GM12875 (cell line): ENCODE measurements at regions not wholly inside any gene's neighbourhood (a gene's known extent, or its start where the extent isn't known, plus 50 kb on each side); places are given as distances from the start of the nearest gene placed in this dataset.
"Not testable (repeated sequence)": the region's sequence is repeated elsewhere in the genome, so short reads cannot be mapped to it uniquely, and the experiment has no call there.

ENCODE experiments used
- H3K4me3 ChIP-seq: one replicate; pipeline ENCODE4 v1.5.1; 2011; ENCODE audit warnings: low read depth, low read length, control low read depth
- TF ChIP-seq, protein P1 (sequence below): IDR thresholded peaks from 2 replicates; pipeline ENCODE4 v1.5.1; 2011; ENCODE audit warnings: low read depth, mild to moderate bottlenecking, control low read depth, inconsistent platforms, low read length, moderate library complexity, borderline replicate concordance; ENCODE audit not compliant: insufficient read depth

DNA sequence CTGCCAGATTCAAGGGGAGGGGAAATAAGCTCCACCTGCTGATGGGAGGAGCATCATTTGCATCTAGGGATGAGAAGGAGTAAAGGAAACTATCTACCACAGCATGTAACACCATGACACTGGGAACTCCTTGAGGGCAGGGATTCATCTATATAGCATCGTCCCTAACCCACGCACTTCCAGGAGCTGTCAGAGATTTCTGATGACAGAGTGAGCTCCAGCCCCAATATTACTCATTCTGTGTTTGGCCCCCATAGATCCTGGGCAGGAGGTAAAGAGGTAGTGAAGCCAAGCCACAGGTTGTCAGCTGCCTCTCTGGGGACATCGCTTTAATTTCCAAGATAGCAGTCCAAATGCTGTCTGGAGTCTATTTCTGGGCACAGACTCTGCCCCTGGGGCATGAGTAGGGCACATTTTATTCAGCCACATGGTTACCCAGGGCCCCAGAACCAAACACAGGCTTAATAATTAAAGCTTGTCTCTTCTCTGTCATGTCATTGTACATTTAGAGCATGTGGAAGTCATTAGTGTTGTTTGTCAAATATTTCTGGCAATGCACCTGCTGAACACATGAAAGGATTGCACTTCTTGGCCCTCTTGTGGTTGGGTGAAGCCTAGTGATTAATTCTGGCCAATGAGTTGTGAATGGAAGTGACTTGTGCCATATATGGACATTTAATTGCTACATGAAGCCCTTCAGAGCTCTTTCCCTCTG, 105.9 kb upstream of the POU3F1 start:
- no peak overlapping the region for H3K4me3 ChIP-seq

DNA sequence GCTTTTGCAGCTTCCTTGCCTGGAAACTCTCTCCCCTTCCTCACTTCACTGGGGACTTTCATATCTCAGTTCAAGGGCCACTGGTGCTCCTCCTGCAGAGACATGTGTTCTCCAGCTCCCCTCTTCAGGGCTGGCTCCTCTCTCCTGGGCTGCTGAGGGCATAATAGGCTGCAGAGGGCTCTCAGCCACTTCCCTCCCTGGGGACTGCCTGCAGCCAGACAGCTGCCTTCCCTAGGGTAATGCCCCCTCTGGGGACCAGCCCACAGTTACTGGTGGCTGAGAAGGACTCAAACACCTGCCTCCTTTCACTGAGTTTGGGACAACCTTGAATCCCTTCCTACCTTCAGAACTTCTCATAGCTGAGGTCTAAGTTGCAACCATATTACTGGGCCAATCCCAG, 104.8 kb upstream of the POU3F1 start:
- TF ChIP-seq, protein P1, sequence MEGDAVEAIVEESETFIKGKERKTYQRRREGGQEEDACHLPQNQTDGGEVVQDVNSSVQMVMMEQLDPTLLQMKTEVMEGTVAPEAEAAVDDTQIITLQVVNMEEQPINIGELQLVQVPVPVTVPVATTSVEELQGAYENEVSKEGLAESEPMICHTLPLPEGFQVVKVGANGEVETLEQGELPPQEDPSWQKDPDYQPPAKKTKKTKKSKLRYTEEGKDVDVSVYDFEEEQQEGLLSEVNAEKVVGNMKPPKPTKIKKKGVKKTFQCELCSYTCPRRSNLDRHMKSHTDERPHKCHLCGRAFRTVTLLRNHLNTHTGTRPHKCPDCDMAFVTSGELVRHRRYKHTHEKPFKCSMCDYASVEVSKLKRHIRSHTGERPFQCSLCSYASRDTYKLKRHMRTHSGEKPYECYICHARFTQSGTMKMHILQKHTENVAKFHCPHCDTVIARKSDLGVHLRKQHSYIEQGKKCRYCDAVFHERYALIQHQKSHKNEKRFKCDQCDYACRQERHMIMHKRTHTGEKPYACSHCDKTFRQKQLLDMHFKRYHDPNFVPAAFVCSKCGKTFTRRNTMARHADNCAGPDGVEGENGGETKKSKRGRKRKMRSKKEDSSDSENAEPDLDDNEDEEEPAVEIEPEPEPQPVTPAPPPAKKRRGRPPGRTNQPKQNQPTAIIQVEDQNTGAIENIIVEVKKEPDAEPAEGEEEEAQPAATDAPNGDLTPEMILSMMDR = no peak
- H3K4me3 ChIP-seq = no peak overlapping the region

More for the DNA sequence above, 105.9 kb upstream of the POU3F1 start:
- TF ChIP-seq, protein P1 = no peak

DNA sequence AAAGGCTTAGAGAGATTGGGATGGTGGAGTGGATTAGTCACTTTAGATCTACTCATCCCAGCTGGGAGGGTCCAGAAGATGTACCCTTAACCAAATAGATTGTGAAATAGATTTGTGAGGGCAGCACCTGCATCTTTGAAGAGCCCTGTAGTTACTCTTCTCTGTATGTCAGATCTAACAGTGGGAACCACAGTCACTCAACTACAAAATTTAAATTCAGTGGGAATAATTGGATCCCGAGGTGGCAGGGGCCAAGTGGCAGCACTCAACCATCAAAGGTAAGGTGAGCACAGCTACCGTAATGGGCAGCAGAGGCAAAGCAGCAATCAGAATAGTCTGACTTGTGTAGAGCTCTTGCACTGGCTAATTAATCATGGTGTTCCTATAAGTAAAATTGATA, 99.5 kb upstream of the POU3F1 start:
- H3K4me3 ChIP-seq = not testable (repeated sequence)

DNA sequence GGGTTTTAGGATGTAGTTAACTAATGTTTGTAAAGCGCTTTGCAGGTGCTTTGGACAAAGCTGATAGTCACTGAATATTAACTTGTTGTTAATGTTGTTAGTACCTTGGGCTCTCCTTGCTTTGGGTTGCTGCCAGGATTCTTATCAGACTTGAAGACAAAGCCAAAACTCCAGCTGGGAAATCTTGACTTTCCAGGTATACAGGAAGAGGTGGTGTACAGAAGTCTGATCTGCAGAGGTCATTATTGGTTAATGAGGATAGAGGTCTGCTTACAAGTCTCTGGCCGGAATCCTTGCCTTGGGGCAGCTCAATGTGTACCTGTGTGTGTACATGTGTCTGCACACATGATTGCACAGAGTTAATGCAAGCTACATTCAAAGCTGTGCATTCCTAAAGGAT, 96.0 kb upstream of the POU3F1 start:
- TF ChIP-seq, protein P1 = no peak
- no peak overlapping the region for H3K4me3 ChIP-seq

DNA sequence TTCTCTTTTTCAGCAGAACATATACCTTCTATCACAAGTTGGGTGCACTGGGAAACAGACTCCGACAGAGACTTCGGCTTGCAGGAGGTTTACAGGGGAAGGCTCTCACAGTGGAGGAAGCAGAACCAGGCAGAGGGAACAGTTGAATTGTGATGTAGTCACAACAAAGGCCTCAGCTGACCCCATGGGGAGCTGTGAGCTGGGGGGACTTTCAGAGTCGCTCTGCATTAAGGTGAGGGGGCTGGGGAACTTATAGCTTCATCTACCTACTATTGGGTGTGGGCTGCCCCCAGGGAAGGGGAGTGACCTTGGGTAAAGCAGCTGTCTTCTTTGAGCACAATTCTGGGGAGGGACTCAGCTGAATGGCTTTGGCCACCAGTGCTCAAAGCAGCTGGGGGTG, 94.9 kb upstream of the POU3F1 start:
- TF ChIP-seq, protein P1 = no peak
- no peak overlapping the region for H3K4me3 ChIP-seq

DNA sequence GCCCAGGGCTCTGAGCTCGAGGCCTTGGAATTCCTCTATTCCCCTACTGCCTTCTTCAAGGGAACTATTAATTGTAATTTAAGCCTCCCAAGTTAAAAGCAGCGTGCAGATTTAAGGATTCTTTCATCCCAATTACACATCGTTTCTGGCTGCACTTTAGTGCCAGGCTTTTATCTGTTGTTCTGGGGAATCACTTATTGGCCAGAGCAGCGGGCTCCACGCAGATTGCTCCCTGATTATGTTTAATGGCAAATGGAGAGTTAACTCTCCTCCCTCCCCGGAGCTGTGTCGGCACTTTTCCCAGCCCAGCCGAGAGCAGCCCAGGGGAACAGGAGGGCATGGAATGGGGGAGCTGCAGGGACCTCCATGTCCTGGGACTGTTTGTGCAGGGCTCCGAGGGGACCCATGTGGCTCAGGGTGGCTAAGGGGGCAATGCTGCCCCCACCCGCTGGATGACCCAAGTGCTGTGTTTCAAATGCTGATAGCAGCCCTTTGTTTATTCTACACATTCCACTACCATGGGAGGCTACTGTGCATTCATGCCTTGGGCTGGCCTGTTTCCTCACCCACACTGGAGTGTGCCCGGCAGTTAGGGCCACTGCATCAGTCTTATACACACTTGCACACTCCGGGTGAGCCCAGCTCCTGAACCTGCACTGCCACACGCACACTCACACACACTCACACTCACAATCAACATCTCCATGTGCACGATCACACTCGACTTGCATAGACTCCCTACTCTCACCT, 93.3 kb upstream of the POU3F1 start:
- H3K4me3 ChIP-seq = no peak overlapping the region
- TF ChIP-seq, protein P1 = no peak

DNA sequence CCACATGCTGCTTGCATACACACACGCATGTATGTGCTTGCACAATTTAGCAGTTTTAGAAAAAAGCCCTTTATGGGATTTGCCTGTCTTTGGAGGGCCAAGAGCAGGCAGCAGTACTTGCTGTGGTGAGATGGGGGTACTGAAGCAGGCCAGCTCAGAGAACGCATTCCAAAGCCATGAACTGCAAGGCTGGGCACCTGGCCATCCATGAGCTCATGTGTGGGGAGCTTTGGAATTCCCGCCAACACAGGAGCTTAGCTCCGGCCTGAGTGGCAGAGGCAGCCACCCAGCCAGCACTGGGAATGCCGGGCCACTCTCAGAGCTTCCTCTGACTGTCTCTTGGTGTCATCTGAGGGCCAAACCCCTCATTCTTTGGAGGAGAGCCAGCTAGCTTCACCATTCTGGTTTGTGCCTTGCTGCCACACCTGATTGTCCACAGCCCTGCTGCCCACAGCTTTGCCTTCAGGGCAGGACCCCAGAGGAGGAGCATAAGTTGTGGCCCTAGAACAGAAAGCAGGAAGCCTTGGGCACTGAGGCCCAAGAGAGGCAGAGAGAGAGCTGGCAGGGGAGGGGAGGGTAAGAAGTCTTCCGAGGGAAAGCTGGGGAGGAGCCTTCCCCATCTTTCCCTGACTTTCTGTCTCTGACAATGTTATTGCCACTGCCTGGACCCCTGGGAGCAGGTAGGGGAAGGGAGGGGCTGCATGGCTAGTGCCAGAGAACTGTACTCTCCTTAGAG, 92.1 kb upstream of the POU3F1 start:
- no peak overlapping the region for H3K4me3 ChIP-seq

More for the DNA sequence above, 92.1 kb upstream of the POU3F1 start:
- TF ChIP-seq, protein P1 = no peak
